ENCODE measurements at regions not wholly inside any gene's neighbourhood (a gene's known extent, or its start where the extent isn't known, plus 50 kb on each side); places are given as distances from the start of the nearest gene placed in this dataset.
"Not testable (repeated sequence)": the region's sequence is repeated elsewhere in the genome, so short reads cannot be mapped to it uniquely, and the experiment has no call there.

DNA sequence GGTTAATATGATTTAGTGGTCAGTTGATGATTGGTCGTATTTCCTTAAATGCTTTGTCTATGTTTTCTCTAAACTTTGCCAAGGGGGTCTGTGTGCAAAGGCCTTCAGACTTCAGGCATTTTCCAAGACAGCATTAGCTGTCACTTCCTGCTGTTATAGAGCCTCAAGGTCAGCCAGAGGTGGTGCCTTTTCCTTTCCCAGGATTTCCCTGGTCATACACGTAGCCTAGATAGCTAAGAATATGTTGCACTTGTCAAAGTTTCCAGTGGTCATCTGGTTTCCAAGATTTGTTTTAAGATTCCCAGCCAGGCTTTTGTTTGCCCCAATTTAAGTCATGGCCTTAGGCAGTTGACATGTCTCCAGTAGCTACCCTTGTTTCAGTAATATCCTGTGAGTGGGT is 133.2 kb upstream of the IGFBP3 start:
- H3K36me3 Mint-ChIP-seq (ENCODE audit: unreplicated experiment): no peaks in the 10 kb centered on the region
- H3K9me3 Mint-ChIP-seq (ENCODE audit: unreplicated experiment): no peaks in the 10 kb centered on the region
- TF ChIP-seq, protein P1, sequence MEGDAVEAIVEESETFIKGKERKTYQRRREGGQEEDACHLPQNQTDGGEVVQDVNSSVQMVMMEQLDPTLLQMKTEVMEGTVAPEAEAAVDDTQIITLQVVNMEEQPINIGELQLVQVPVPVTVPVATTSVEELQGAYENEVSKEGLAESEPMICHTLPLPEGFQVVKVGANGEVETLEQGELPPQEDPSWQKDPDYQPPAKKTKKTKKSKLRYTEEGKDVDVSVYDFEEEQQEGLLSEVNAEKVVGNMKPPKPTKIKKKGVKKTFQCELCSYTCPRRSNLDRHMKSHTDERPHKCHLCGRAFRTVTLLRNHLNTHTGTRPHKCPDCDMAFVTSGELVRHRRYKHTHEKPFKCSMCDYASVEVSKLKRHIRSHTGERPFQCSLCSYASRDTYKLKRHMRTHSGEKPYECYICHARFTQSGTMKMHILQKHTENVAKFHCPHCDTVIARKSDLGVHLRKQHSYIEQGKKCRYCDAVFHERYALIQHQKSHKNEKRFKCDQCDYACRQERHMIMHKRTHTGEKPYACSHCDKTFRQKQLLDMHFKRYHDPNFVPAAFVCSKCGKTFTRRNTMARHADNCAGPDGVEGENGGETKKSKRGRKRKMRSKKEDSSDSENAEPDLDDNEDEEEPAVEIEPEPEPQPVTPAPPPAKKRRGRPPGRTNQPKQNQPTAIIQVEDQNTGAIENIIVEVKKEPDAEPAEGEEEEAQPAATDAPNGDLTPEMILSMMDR (IDR thresholded peaks at IDR 0.05): no peak
- peak overlapping the region; percentile 81 for H3K27ac Mint-ChIP-seq (ENCODE audit: unreplicated experiment)
- H3K4me1 Mint-ChIP-seq (ENCODE audit: unreplicated experiment): peaks cover 21% of the 10 kb centered on the region
- no peak overlapping the region for H3K4me3 Mint-ChIP-seq (ENCODE audit: unreplicated experiment)
- no peak for DNase-seq (ENCODE audit: extremely low spot score, unreplicated experiment)
- H3K27me3 Mint-ChIP-seq (ENCODE audit: unreplicated experiment): no peaks in the 10 kb centered on the region

DNA sequence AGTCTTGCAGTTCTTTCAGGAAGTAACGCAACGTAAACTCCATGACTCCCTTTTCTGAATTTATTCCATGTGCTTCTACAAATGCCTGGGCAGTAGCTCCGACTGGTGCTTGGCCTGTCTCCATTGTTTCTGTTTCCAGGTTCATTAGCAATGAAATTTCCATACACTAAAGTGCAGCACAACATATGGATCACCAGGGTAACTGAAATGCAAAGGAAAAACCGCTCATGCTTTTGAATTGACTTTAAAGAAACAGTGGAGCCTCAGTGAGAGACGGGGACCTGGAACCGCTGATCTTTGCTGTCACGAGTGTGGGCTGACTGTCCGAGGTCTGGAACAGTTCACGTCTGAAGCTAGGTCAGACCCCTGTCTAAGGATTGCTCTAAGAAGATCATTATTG is 126.5 kb upstream of the IGFBP3 start:
- H3K36me3 Mint-ChIP-seq (ENCODE audit: unreplicated experiment): no peaks in the 10 kb centered on the region
- DNase-seq (ENCODE audit: extremely low spot score, unreplicated experiment): no peak
- no peaks in the 10 kb centered on the region for H3K9me3 Mint-ChIP-seq (ENCODE audit: unreplicated experiment)
- H3K27ac Mint-ChIP-seq (ENCODE audit: unreplicated experiment): no peak overlapping the region
- H3K4me1 Mint-ChIP-seq (ENCODE audit: unreplicated experiment): no peaks in the 10 kb centered on the region
- H3K4me3 Mint-ChIP-seq (ENCODE audit: unreplicated experiment): no peak overlapping the region
- TF ChIP-seq, protein P1 (IDR thresholded peaks at IDR 0.05): no peak
- no peaks in the 10 kb centered on the region for H3K27me3 Mint-ChIP-seq (ENCODE audit: unreplicated experiment)

DNA sequence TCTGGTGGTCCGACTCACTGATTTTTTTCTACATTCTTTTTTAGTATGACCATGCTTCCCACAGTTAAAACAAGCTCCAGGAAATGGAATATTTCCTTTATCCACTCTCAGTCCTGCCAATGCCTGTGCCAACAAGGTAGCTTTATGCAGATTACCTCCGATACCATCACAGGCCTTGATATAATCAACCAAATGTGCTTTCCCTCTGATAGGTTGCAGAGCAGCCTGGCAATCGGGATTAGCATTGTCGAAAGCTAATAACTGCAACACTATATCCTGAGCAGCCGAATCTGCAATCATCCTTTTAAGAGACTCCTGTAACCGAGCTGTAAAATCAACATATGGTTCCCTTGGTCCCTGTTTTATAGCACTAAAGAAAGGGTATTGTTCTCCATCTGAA is 122.3 kb upstream of the IGFBP3 start:
- not testable (repeated sequence) for H3K4me1 Mint-ChIP-seq (ENCODE audit: unreplicated experiment); H3K27me3 Mint-ChIP-seq (ENCODE audit: unreplicated experiment); H3K27ac Mint-ChIP-seq (ENCODE audit: unreplicated experiment); H3K9me3 Mint-ChIP-seq (ENCODE audit: unreplicated experiment); DNase-seq (ENCODE audit: extremely low spot score, unreplicated experiment); H3K36me3 Mint-ChIP-seq (ENCODE audit: unreplicated experiment); H3K4me3 Mint-ChIP-seq (ENCODE audit: unreplicated experiment)

DNA sequence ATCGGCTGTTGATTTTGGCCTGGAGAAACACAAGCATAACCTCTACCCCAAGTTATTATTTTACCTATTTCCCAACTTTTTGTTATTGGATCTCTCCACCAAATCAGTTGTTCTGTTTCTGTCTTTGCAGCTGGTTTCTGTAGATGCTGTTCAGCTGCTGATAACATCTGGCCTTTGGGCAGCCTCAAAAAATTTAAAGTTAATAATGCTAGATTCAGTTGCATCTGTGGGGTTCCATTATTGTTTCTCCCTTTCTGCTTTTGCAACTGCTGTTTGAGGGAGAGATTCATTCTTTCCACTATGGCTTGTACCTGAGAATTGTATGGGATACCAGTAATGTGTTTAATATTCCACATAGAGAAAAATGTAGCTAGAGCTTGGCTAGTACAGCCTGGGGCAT is 118.7 kb upstream of the IGFBP3 start:
- not testable (repeated sequence) for H3K27me3 Mint-ChIP-seq (ENCODE audit: unreplicated experiment); H3K36me3 Mint-ChIP-seq (ENCODE audit: unreplicated experiment)

DNA sequence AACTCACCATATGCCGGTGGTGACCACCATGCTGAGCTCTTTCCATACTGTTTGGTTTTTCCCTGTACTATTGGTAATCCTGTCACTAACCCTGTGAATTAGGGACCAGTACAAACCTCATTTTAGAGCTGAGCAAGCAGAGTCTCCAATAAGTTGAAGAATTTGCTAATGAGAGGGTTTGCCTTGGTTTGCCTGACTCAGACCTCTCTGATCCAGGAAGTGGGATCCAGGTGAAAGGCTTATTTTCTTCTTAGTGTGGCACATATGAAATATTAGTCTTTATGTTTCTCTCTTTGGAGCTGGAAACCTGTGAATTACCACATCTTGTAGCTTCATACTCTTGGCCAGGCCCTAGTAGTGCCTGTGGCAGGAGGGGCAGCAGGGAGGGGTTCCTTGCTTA is 114.1 kb upstream of the IGFBP3 start:
- no peak for DNase-seq (ENCODE audit: extremely low spot score, unreplicated experiment)
- Mint-ChIP-seq H3K4me3 (ENCODE audit: unreplicated experiment) (no peak overlapping the region), H3K27me3 (ENCODE audit: unreplicated experiment) (no peaks in the 10 kb centered on the region), H3K27ac (ENCODE audit: unreplicated experiment) (no peak overlapping the region), H3K36me3 (ENCODE audit: unreplicated experiment) (no peaks in the 10 kb centered on the region), H3K9me3 (ENCODE audit: unreplicated experiment) (no peaks in the 10 kb centered on the region), H3K4me1 (ENCODE audit: unreplicated experiment) (peaks cover 19% of the 10 kb centered on the region)
- TF ChIP-seq, protein P1 (IDR thresholded peaks at IDR 0.05): no peak

More for the DNA sequence above, 118.7 kb upstream of the IGFBP3 start:
- H3K9me3 Mint-ChIP-seq (ENCODE audit: unreplicated experiment); H3K4me3 Mint-ChIP-seq (ENCODE audit: unreplicated experiment); H3K27ac Mint-ChIP-seq (ENCODE audit: unreplicated experiment); DNase-seq (ENCODE audit: extremely low spot score, unreplicated experiment); H3K4me1 Mint-ChIP-seq (ENCODE audit: unreplicated experiment): not testable (repeated sequence)

DNA sequence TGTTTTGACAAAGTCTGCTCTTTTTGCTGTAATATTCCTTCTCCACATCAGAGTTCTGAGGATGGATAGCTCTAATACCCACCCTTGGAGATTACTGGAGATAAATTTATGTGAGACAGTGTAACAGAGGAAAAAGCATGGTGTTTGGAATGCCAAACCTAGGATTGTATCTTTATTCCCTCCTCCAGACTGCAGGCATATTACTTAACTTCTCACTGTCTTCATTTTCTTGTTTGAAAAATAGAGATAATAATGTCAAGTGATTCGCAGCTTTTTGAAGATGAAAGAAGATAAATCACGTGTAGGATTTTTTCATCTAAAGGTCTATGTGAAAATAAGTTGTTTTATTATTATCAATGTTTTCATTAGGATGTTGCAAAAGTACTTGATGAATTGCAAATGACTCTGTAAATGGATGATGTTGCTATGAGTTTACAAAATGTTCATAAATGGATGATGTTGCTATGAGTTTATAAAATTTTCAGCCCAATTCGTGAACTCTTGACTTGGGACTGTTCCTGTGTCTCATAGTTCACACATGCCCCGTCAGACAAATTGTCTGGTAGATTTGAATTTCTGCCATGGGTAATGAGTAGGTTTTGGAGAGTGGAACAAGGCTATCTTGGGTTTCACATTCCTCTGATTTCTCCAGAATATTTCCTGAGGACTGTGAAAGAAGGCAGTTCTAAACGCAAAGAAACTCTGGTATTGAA is 113.1 kb upstream of the IGFBP3 start:
- H3K4me3 Mint-ChIP-seq (ENCODE audit: unreplicated experiment): no peak overlapping the region
- no peaks in the 10 kb centered on the region for H3K36me3 Mint-ChIP-seq (ENCODE audit: unreplicated experiment)
- H3K27me3 Mint-ChIP-seq (ENCODE audit: unreplicated experiment): no peaks in the 10 kb centered on the region
- no peak overlapping the region for H3K27ac Mint-ChIP-seq (ENCODE audit: unreplicated experiment)
- no peak for DNase-seq (ENCODE audit: extremely low spot score, unreplicated experiment)
- H3K9me3 Mint-ChIP-seq (ENCODE audit: unreplicated experiment): no peaks in the 10 kb centered on the region
- TF ChIP-seq, protein P1 (IDR thresholded peaks at IDR 0.05): no peak
- H3K4me1 Mint-ChIP-seq (ENCODE audit: unreplicated experiment): peaks cover 19% of the 10 kb centered on the region
